ENCODE measurements at regions not wholly inside any gene's neighbourhood (a gene's known extent, or its start where the extent isn't known, plus 50 kb on each side); places are given as distances from the start of the nearest gene placed in this dataset.
A peak's percentile ranks its signal among the peaks of the same experiment; 100 is the strongest.

- DNase-seq (peak in 1 of 2 donors; percentile 52), FAIRE-seq (no peak)
- no peaks in the 10 kb centered on the region for H3K36me3 ChIP-seq (ENCODE audit: control insufficient read depth in 3 of 3, insufficient read depth in 2 of 3, low read depth in 1 of 3, low read length in 3 of 3)
- 61 to 64% (median 62%) methylated on average over 3 of the region's 3 CpGs for WGBS, 3 donors
- no peak overlapping the region for H3K27ac ChIP-seq (ENCODE audit: low read depth in 1 of 3, low read length in 2 of 3)
- H3K4me1 ChIP-seq (ENCODE audit: control insufficient read depth in 3 of 3, insufficient read depth in 2 of 3, low read depth in 1 of 3, low read length in 2 of 3): no peaks in the 10 kb centered on the region
- H3K4me3 ChIP-seq (ENCODE audit: low read depth in 1 of 3, low read length in 3 of 3): no peak overlapping the region
- H3K27me3 ChIP-seq (ENCODE audit: control insufficient read depth in 3 of 3, insufficient read depth in 3 of 3, low read length in 3 of 3): no peaks in the 10 kb centered on the region
- peaks cover 0 to 7% of the 10 kb centered on the region in 2 donors for H3K9me3 ChIP-seq (ENCODE audit: control insufficient read depth in 2 of 2, insufficient read depth in 1 of 2, low read depth in 1 of 2, low read length in 1 of 2)
Observed at GRCh38 chr1:232192781-232193450, 437.0 kb downstream of the SIPA1L2 start.

DNA sequence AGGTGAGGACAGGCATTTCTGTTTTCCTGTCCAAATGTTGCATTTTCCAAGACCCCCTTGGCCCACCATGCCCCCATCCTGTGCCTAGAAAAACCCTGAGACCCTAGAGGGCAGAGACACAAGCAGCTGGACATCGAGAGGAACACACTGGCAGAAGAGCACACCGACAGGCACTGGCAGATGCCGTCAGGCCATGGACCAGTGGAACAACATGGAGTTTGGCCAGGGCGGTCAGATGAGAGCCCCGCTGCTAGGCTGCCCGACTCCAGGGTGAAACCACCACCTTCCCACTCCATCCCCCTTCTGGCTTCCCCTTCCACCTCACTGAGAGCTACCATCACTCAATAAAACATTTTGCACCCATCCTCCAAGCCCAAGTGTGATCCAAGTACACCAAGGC, 438.4 kb downstream of the SIPA1L2 start:
- H3K4me1 ChIP-seq (ENCODE audit: control insufficient read depth in 3 of 3, insufficient read depth in 2 of 3, low read depth in 1 of 3, low read length in 2 of 3): no peaks in the 10 kb centered on the region
- no peak for FAIRE-seq
- H3K9me3 ChIP-seq (ENCODE audit: control insufficient read depth in 2 of 2, insufficient read depth in 1 of 2, low read depth in 1 of 2, low read length in 1 of 2): peaks cover 0 to 7% of the 10 kb centered on the region in 2 donors
- H3K36me3 ChIP-seq (ENCODE audit: control insufficient read depth in 3 of 3, insufficient read depth in 2 of 3, low read depth in 1 of 3, low read length in 3 of 3): no peaks in the 10 kb centered on the region
- no peak overlapping the region for H3K4me3 ChIP-seq (ENCODE audit: low read depth in 1 of 3, low read length in 3 of 3)
- 86 to 91% (median 87%) methylated on average over 6 of the region's 6 CpGs for WGBS, 3 donors
- H3K27ac ChIP-seq (ENCODE audit: low read depth in 1 of 3, low read length in 2 of 3): no peak overlapping the region
- no peaks in the 10 kb centered on the region for H3K27me3 ChIP-seq (ENCODE audit: control insufficient read depth in 3 of 3, insufficient read depth in 3 of 3, low read length in 3 of 3)
- DNase-seq: no peak

DNA sequence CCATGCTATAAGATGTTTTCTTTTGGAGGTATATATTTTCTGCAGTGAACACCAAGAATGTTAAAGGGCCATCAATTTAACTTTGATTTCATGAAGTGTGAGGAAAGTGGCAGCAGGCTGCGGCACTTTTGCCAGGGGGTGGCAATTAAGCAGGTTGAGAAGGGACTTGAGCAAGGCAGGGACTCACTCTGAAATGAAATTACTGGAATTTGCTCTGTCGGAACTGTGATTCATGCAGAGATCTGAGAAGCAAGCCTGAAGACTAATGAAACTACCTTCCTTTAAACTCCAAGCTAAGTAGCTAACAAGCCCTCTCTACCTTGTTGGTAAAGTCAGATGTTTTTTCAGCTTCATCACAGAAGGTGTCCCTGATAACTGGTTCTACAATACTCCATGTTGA, 441.6 kb downstream of the SIPA1L2 start:
- no peak overlapping the region for H3K4me3 ChIP-seq (ENCODE audit: low read depth in 1 of 3, low read length in 3 of 3)
- H3K4me1 ChIP-seq (ENCODE audit: control insufficient read depth in 3 of 3, insufficient read depth in 2 of 3, low read depth in 1 of 3, low read length in 2 of 3): no peaks in the 10 kb centered on the region
- WGBS, 3 donors: 88 to 93% (median 92%) methylated on average over 2 of the region's 2 CpGs
- DNase-seq (no peak), FAIRE-seq (no peak)
- H3K9me3 ChIP-seq (ENCODE audit: control insufficient read depth in 2 of 2, insufficient read depth in 1 of 2, low read depth in 1 of 2, low read length in 1 of 2): no peaks in the 10 kb centered on the region
- H3K27ac ChIP-seq (ENCODE audit: low read depth in 1 of 3, low read length in 2 of 3): no peak overlapping the region
- no peaks in the 10 kb centered on the region for H3K27me3 ChIP-seq (ENCODE audit: control insufficient read depth in 3 of 3, insufficient read depth in 3 of 3, low read length in 3 of 3)
- no peaks in the 10 kb centered on the region for H3K36me3 ChIP-seq (ENCODE audit: control insufficient read depth in 3 of 3, insufficient read depth in 2 of 3, low read depth in 1 of 3, low read length in 3 of 3)

GRCh38 chr1:232186931-232187330, 443.0 kb downstream of the SIPA1L2 start:
- DNase-seq (no peak), FAIRE-seq (no peak)
- Histone ChIP-seq H3K27ac (ENCODE audit: low read depth in 1 of 3, low read length in 2 of 3) (no peak overlapping the region), H3K4me3 (ENCODE audit: low read depth in 1 of 3, low read length in 3 of 3) (no peak overlapping the region), H3K27me3 (ENCODE audit: control insufficient read depth in 3 of 3, insufficient read depth in 3 of 3, low read length in 3 of 3) (no peaks in the 10 kb centered on the region), H3K4me1 (ENCODE audit: control insufficient read depth in 3 of 3, insufficient read depth in 2 of 3, low read depth in 1 of 3, low read length in 2 of 3) (no peaks in the 10 kb centered on the region), H3K36me3 (ENCODE audit: control insufficient read depth in 3 of 3, insufficient read depth in 2 of 3, low read depth in 1 of 3, low read length in 3 of 3) (no peaks in the 10 kb centered on the region), H3K9me3 (ENCODE audit: control insufficient read depth in 2 of 2, insufficient read depth in 1 of 2, low read depth in 1 of 2, low read length in 1 of 2) (no peaks in the 10 kb centered on the region)
- 81 to 87% (median 85%) methylated on average over 3 of the region's 3 CpGs for WGBS, 3 donors

- H3K4me1 ChIP-seq (ENCODE audit: control insufficient read depth in 3 of 3, insufficient read depth in 2 of 3, low read depth in 1 of 3, low read length in 2 of 3): no peaks in the 10 kb centered on the region
- FAIRE-seq (no peak), DNase-seq (no peak)
- no peaks in the 10 kb centered on the region for H3K27me3 ChIP-seq (ENCODE audit: control insufficient read depth in 3 of 3, insufficient read depth in 3 of 3, low read length in 3 of 3)
- WGBS, 3 donors: 82 to 85% (median 82%) methylated on average over 18 of the region's 18 CpGs
- H3K27ac ChIP-seq (ENCODE audit: low read depth in 1 of 3, low read length in 2 of 3): no peak overlapping the region
- H3K4me3 ChIP-seq (ENCODE audit: low read depth in 1 of 3, low read length in 3 of 3): no peak overlapping the region
- no peaks in the 10 kb centered on the region for H3K36me3 ChIP-seq (ENCODE audit: control insufficient read depth in 3 of 3, insufficient read depth in 2 of 3, low read depth in 1 of 3, low read length in 3 of 3)
- no peaks in the 10 kb centered on the region for H3K9me3 ChIP-seq (ENCODE audit: control insufficient read depth in 2 of 2, insufficient read depth in 1 of 2, low read depth in 1 of 2, low read length in 1 of 2)
Observed at GRCh38 chr1:232184561-232185530, 445.1 kb downstream of the SIPA1L2 start.

DNA sequence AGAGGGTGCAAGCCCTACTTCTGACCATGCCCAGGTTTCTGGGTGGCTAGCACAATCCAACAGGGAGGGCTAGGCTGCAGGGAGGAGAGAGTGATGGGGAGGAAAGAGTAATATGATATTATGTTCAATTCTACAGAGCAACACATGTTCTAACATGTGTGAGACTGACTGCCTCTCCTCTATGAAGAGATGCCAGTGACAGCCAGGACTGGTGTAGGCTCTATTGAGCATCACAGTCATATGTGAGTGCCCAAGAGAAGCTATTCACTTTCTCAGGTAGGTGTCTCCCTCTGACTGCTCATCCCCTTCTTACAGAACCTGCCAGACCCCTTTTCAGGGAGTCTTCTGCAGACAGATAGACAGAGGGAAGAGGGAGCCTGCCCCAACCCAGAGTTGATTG, 446.1 kb downstream of the SIPA1L2 start:
- FAIRE-seq (no peak), DNase-seq (no peak)
- no peak overlapping the region for H3K27ac ChIP-seq (ENCODE audit: low read depth in 1 of 3, low read length in 2 of 3)
- no peaks in the 10 kb centered on the region for H3K4me1 ChIP-seq (ENCODE audit: control insufficient read depth in 3 of 3, insufficient read depth in 2 of 3, low read depth in 1 of 3, low read length in 2 of 3)
- no peaks in the 10 kb centered on the region for H3K9me3 ChIP-seq (ENCODE audit: control insufficient read depth in 2 of 2, insufficient read depth in 1 of 2, low read depth in 1 of 2, low read length in 1 of 2)
- H3K27me3 ChIP-seq (ENCODE audit: control insufficient read depth in 3 of 3, insufficient read depth in 3 of 3, low read length in 3 of 3): no peaks in the 10 kb centered on the region
- no peak overlapping the region for H3K4me3 ChIP-seq (ENCODE audit: low read depth in 1 of 3, low read length in 3 of 3)
- no peaks in the 10 kb centered on the region for H3K36me3 ChIP-seq (ENCODE audit: control insufficient read depth in 3 of 3, insufficient read depth in 2 of 3, low read depth in 1 of 3, low read length in 3 of 3)

DNA sequence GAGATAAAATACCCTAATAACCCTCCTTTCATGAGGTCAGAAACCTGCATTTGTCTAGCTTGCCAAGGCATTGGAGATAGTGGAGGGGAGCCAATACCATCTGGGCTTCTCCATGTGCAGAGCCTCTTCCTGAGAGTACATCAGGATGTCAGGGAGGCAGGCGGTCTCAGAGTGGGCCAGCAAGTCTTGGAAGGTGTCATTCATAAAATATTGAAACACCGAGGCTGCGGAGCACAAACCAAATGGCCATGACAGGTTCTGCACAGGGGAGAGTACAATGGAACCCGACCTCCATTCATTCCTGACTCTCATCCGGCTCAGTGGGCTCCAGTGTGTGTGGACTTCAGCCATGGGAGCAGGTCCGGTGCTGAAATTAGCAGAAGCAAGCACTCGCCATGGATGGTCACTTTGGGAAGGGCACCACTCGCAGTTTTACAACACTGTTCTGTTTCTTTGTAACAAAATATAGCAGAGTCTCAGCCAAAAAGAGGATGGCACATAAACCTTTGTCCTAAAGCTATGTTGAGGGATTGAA, 446.6 kb downstream of the SIPA1L2 start:
- DNase-seq (no peak), FAIRE-seq (no peak)
- H3K27me3 ChIP-seq (ENCODE audit: control insufficient read depth in 3 of 3, insufficient read depth in 3 of 3, low read length in 3 of 3): no peaks in the 10 kb centered on the region
- WGBS, 3 donors: 75 to 76% (median 76%) methylated on average over 8 of the region's 8 CpGs
- H3K4me1 ChIP-seq (ENCODE audit: control insufficient read depth in 3 of 3, insufficient read depth in 2 of 3, low read depth in 1 of 3, low read length in 2 of 3): no peaks in the 10 kb centered on the region
- H3K9me3 ChIP-seq (ENCODE audit: control insufficient read depth in 2 of 2, insufficient read depth in 1 of 2, low read depth in 1 of 2, low read length in 1 of 2): no peaks in the 10 kb centered on the region
- no peak overlapping the region for H3K4me3 ChIP-seq (ENCODE audit: low read depth in 1 of 3, low read length in 3 of 3)
- no peaks in the 10 kb centered on the region for H3K36me3 ChIP-seq (ENCODE audit: control insufficient read depth in 3 of 3, insufficient read depth in 2 of 3, low read depth in 1 of 3, low read length in 3 of 3)
- no peak overlapping the region for H3K27ac ChIP-seq (ENCODE audit: low read depth in 1 of 3, low read length in 2 of 3)

DNA sequence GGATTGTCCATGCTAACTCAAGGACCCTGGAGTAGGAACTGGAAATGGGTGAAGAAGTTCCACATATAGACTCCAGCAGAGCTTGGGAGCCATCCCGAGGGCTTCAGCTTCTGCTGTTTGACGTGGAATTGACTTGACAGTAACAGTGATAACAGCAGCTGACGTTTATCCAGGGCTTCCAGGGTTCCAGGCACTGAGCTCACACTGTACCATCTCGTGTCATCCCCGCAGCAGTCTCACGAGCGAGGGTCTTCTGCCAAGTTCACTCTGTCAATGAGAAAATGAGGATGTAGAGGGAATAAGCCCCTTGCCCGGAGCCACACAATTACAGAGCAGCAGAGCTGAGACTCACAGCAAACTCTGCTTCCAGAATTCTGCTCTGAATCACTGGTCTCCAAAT, 447.7 kb downstream of the SIPA1L2 start:
- no peaks in the 10 kb centered on the region for H3K27me3 ChIP-seq (ENCODE audit: control insufficient read depth in 3 of 3, insufficient read depth in 3 of 3, low read length in 3 of 3)
- no peak overlapping the region for H3K4me3 ChIP-seq (ENCODE audit: low read depth in 1 of 3, low read length in 3 of 3)
- DNase-seq (no peak), FAIRE-seq (no peak)
- H3K9me3 ChIP-seq (ENCODE audit: control insufficient read depth in 2 of 2, insufficient read depth in 1 of 2, low read depth in 1 of 2, low read length in 1 of 2): no peaks in the 10 kb centered on the region
- WGBS, 3 donors: 77 to 80% (median 79%) methylated on average over 8 of the region's 8 CpGs
- no peaks in the 10 kb centered on the region for H3K36me3 ChIP-seq (ENCODE audit: control insufficient read depth in 3 of 3, insufficient read depth in 2 of 3, low read depth in 1 of 3, low read length in 3 of 3)
- H3K27ac ChIP-seq (ENCODE audit: low read depth in 1 of 3, low read length in 2 of 3): no peak overlapping the region
- no peaks in the 10 kb centered on the region for H3K4me1 ChIP-seq (ENCODE audit: control insufficient read depth in 3 of 3, insufficient read depth in 2 of 3, low read depth in 1 of 3, low read length in 2 of 3)

Data from small intestine (tissue), 7 donors.